Hepatocyte (in vitro differentiated cells): ENCODE measurements at regions not wholly inside any gene's neighbourhood (a gene's known extent, or its start where the extent isn't known, plus 50 kb on each side); places are given as distances from the start of the nearest gene placed in this dataset.

Experiments used
- CTCF ChIP-seq: fragments of 200-600 bp; sonication (generic); IDR thresholded peaks from 2 replicates; pipeline ENCODE4 v1.5.1; 2016; ENCODE audit warnings: antibody characterized with exemption, mild to moderate bottlenecking; ENCODE audit not compliant: poor library complexity
- EZH2 ChIP-seq: fragments of 200-600 bp; sonication (generic); IDR thresholded peaks from 2 replicates; pipeline ENCODE4 v1.6.1; 2016; ENCODE audit warnings: antibody characterized with exemption, mild to moderate bottlenecking, borderline replicate concordance

- TF ChIP-seq CTCF (no peak), EZH2 (no peak)
Measured at GRCh38 chr4:13766761-13767540, 139.4 kb upstream of the BOD1L1 start.
